ENCODE measurements at regions not wholly inside any gene's neighbourhood (a gene's known extent, or its start where the extent isn't known, plus 50 kb on each side); places are given as distances from the start of the nearest gene placed in this dataset.

- in situ Hi-C loops (cut with MboI; ENCODE audit: low sequenced_read_pairs): no loop called here
Observed at GRCh38 chr10:2676455-2676854, 390.9 kb upstream of the PFKP start.

GRCh38 chr10:2674451-2674850 is 392.9 kb upstream of the PFKP start:
- in situ Hi-C loops (cut with MboI; ENCODE audit: low sequenced_read_pairs): no loop called here

GRCh38 chr10:2670864-2671263 is 396.5 kb upstream of the PFKP start:
- in situ Hi-C loops (cut with MboI; ENCODE audit: low sequenced_read_pairs): no loop called here

- in situ Hi-C loops (cut with MboI; ENCODE audit: low sequenced_read_pairs): no loop called here
Observed at GRCh38 chr10:2665772-2666171, 401.6 kb upstream of the PFKP start.

- in situ Hi-C loops (cut with MboI; ENCODE audit: low sequenced_read_pairs): no loop called here
Observed at GRCh38 chr10:2660276-2660675, 407.1 kb upstream of the PFKP start.

- in situ Hi-C loops (cut with MboI; ENCODE audit: low sequenced_read_pairs): no loop called here
Observed at GRCh38 chr10:2659660-2660209, 407.6 kb upstream of the PFKP start.

GRCh38 chr10:2658780-2659179 is 408.6 kb upstream of the PFKP start:
- in situ Hi-C loops (cut with MboI; ENCODE audit: low sequenced_read_pairs): no loop called here

GRCh38 chr10:2650328-2650727 is 417.0 kb upstream of the PFKP start:
- in situ Hi-C loops (cut with MboI; ENCODE audit: low sequenced_read_pairs): no loop called here

GRCh38 chr10:2641028-2641427 is 426.3 kb upstream of the PFKP start:
- in situ Hi-C loops (cut with MboI; ENCODE audit: low sequenced_read_pairs): no loop called here

- in situ Hi-C loops (cut with MboI; ENCODE audit: low sequenced_read_pairs): no loop called here
Observed at GRCh38 chr10:2633630-2634029, 433.7 kb upstream of the PFKP start.

GRCh38 chr10:2631557-2632205 is 435.7 kb upstream of the PFKP start:
- in situ Hi-C loops (cut with MboI; ENCODE audit: low sequenced_read_pairs): no loop called here

- in situ Hi-C loops (cut with MboI; ENCODE audit: low sequenced_read_pairs): no loop called here
Observed at GRCh38 chr10:2628705-2629104, 438.6 kb upstream of the PFKP start.

GRCh38 chr10:2627969-2628368 is 439.4 kb upstream of the PFKP start:
- in situ Hi-C loops (cut with MboI; ENCODE audit: low sequenced_read_pairs): no loop called here

- in situ Hi-C loops (cut with MboI; ENCODE audit: low sequenced_read_pairs): no loop called here
Observed at GRCh38 chr10:2625094-2625493, 442.3 kb upstream of the PFKP start.

GRCh38 chr10:2623675-2624274 is 443.6 kb upstream of the PFKP start:
- in situ Hi-C loops (cut with MboI; ENCODE audit: low sequenced_read_pairs): no loop called here

GRCh38 chr10:2620827-2621521 is 446.4 kb upstream of the PFKP start:
- in situ Hi-C loops (cut with MboI; ENCODE audit: low sequenced_read_pairs): no loop called here

- in situ Hi-C loops (cut with MboI; ENCODE audit: low sequenced_read_pairs): no loop called here
Observed at GRCh38 chr10:2619916-2620315, 447.4 kb upstream of the PFKP start.

- in situ Hi-C loops (cut with MboI; ENCODE audit: low sequenced_read_pairs): no loop called here
Observed at GRCh38 chr10:2619472-2619871, 447.9 kb upstream of the PFKP start.

- in situ Hi-C loops (cut with MboI; ENCODE audit: low sequenced_read_pairs): no loop called here
Observed at GRCh38 chr10:2618690-2619089, 448.7 kb upstream of the PFKP start.

GRCh38 chr10:2616215-2616614 is 451.1 kb upstream of the PFKP start:
- in situ Hi-C loops (cut with MboI; ENCODE audit: low sequenced_read_pairs): no loop called here

- in situ Hi-C loops (cut with MboI; ENCODE audit: low sequenced_read_pairs): no loop called here
Observed at GRCh38 chr10:2611603-2612002, 455.7 kb upstream of the PFKP start.

- in situ Hi-C loops (cut with MboI; ENCODE audit: low sequenced_read_pairs): no loop called here
Observed at GRCh38 chr10:2610946-2611345, 456.4 kb upstream of the PFKP start.
